Globus pallidus (tissue), 1 donor: ENCODE measurements at regions not wholly inside any gene's neighbourhood (a gene's known extent, or its start where the extent isn't known, plus 50 kb on each side); places are given as distances from the start of the nearest gene placed in this dataset.
A peak's percentile ranks its signal among the peaks of the same experiment; 100 is the strongest.

Source experiments
- DNase-seq: peaks from one replicate; pipeline ENCODE4 v3.0.0-alpha.2; 2015; ENCODE audit warnings: low spot score

GRCh38 chr2:15795426-15795825 is 144.9 kb upstream of the MYCN start:
- no peak for DNase-seq

- no peak for DNase-seq
Observed at GRCh38 chr2:15796167-15796942, 144.0 kb upstream of the MYCN start.

DNA sequence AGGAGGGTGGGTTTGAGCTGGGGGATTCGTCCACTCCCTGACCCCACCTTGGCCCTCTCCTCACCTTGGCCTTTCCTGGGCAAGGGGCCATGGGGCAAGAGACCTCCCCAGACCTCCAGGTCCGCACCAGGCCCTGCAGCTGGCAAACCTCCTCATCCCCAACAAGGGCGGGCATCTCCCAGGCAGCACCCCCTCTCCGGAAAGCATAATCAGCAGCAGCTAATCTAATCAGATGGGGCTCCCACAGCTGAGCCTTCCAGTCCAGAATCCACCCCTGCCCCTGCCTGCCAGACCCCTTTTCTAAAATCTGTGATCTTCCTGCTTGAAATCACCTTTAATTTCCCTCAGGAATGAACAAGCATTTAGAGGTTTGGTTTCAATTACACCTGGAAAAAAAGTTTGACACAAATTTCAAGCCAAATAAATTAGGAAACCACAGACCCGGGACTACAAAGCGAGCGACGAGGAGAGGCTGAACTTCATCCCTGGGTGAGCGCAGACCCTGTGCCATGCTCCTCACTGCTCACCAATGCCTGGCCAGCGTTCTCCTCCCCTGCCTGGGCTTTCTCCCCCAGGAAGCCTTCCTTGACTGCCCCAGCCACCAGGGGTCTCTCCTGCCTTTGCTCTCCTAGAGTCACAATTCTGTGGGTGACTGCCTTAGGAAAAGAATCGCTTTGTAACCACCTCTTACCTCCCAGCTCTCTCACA is 143.0 kb upstream of the MYCN start:
- no peak for DNase-seq

- no peak for DNase-seq
Observed at GRCh38 chr2:15797939-15798281, 142.4 kb upstream of the MYCN start.

DNA sequence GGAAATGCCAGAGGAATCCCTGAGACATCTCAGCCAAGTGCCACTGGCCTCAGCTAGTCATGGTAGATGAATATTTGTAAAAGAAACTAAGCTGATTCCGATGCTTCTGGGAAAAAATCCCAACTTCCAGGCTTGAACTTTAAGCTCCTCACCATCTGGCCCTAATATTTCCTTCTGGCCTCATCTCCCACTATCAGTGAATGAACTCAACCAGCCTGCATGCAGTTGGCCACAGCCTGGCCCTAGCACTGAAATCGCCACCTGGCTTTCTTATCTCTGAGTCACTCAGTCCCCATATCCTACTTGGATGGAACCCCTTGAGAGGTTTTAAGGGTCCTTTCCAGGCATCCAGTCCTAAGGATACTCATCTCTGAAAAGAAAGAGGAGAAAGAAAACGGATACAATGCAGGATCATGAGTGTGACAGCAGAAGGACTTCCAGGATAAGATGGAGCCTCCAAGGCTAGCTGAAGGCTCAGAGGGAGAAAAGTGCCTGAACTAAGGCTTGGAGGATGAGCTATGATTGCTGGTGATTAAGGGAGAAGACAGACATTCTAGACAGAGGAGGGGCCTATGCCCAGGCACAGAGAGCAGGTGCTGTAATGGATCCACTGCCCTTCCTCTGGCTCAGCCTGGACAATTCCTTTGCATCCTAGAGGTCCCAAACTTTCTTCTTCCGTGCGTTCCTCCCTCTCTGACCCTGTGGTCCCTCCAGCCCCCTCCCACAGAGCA is 141.5 kb upstream of the MYCN start:
- DNase-seq: no peak

GRCh38 chr2:15799432-15799827 is 140.9 kb upstream of the MYCN start:
- DNase-seq: no peak

DNA sequence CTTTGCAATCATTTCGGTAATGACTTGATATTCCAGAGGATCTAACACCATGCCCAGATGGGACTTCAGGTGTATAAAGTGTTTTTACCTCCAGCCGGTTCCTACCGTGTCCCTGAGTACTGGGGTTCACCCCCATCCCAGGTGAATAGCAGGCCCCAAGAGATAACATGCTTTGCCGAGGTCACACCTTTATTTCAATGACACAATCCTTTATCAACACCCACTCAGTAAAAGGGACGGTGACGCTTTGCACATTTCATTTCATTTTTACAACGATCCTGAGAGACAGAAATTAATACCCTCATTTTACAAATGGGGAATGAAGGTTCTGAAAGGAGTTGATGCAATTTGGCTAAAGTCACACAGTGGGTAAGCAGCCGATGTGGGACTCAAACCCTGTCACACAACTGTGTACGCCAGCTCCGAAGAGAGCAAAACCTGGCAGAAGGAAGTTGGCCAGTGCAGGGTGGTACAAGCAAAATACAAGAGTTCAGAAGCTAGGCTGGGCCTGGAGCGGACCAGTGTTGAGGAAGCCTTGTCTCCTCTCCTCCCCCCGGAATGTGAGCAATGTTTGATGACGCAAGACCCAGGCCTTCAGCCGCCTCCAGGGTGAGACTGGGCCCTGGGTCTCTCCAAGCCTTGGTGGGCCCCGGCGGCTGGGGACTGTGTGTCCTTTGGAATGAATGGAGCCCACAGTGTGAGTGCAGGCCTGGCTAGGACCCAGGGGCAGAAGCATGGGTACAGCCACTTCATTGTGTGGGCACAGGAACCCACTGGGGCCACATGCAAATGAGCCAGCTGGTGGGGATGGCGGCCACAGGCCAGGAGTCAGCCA is 139.6 kb upstream of the MYCN start:
- DNase-seq: peak; percentile 95

- no peak for DNase-seq
Observed at GRCh38 chr2:15801439-15801838, 138.9 kb upstream of the MYCN start.

DNA sequence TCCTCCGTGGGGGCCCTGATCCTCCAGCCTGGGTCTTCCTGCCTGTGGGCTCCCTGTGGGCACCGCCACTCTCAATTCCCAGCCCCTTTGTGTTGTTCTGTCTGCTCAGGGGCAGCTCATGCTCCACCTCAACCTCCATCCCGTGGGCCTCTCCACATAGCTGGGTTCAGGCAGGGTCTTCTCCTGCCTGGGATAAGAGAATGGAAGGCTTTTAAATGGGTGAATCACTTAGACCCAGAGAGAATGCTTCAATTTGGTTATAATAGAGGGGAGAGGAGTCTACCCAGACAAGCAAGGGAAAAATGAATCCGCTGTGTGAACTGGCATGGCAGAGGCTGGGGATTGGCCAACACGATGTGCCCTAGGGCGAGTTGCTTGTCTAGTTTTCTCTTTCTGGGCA is 138.4 kb upstream of the MYCN start:
- no peak for DNase-seq

DNA sequence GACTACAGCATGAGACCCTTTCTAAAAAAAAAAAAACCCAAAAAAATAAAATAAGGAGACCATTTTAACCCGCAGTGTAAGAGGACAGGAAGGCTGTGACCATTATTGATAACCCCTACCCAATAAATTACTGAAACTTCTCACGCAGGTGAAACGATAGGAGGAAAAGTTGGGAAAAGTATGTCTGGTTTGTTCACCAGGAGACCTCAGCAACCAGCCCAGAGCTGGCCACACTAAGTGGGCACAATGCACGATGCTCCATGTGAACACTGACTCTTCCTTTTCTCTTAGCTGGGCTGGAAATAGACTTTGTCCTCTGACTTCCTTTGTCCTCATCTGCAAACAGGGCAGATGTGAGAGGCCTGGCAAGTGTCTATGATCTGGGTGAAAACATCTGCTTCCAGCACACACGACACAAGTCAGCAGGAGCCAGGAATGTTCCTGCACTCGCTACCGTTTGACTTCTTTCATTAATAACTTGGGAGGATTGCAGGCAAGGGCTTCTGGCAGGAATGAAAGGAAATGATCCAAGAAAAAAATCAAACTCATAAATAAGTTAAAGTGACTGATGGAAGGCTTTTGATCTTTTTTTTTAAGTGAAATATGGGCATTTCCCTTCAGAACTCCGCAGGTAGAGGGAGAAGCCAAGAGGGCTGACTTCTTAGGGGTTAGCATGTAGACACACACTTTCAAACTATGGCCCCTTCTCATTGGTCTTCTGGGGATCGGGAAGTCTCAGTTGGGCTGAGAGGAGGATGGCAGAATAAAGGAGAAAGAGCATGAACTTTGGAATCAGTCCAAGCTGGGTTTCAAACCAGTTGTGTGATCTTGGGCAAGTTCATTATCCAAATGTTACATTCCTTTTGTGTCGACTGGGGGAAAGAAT is 137.4 kb upstream of the MYCN start:
- DNase-seq: no peak

GRCh38 chr2:15803543-15804245 is 136.7 kb upstream of the MYCN start:
- DNase-seq: no peak

DNA sequence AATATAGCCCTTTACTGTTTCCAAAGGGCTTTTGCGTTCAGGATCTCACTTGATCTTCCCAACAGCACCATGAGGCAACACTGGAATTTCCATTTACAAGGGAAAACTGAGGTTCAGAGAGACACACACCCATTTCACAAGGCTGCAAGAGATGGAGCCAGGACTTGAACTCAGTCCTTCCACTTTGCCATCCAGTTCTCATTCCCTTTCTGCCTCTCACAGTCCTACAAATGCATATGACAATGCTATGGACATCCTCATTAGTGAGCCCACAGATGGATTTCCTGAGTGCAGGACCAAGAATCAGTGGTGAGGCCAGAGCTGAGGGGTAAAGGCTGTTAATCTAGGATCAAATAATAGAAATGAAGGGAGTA is 136.1 kb upstream of the MYCN start:
- DNase-seq: no peak

GRCh38 chr2:15804691-15805090 is 135.7 kb upstream of the MYCN start:
- no peak for DNase-seq

DNA sequence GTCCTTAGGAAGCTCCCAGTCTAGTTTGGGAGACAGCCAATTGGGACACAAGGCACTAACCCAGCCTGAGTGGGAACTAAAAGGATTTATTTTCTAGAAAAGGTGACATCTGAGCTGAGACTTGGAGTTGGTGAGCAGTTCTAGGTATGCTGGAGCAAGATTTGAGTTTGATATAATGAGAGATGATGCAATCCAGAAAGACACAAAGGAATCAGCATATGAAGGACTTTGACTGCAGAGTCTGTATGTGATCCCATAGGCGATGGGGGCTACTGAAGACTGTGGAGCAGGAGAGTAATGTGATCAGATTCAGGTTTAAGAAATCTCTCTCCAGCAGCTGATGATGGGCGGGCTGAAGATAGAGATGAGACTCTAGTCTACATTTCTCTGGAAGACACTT is 135.1 kb upstream of the MYCN start:
- DNase-seq: no peak

DNA sequence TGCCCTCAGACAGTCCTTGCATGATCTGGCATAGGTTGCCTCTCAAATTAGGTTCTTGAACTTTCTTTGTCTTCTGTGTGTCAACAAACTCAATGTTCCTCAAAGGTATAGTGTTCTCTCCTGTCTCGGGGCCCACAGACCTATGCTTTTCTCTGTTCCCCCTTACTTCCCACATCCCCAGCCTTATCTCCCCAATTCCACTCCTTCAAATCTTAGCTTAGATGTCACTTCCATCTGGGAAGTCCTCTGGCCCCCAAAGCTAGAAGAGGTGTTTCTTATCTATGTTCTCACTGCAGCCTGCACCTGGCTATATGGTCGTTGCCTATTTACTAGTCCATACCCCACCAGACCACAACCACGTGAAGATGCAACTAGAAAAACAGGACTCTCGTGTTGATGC is 134.6 kb upstream of the MYCN start:
- DNase-seq: no peak

DNA sequence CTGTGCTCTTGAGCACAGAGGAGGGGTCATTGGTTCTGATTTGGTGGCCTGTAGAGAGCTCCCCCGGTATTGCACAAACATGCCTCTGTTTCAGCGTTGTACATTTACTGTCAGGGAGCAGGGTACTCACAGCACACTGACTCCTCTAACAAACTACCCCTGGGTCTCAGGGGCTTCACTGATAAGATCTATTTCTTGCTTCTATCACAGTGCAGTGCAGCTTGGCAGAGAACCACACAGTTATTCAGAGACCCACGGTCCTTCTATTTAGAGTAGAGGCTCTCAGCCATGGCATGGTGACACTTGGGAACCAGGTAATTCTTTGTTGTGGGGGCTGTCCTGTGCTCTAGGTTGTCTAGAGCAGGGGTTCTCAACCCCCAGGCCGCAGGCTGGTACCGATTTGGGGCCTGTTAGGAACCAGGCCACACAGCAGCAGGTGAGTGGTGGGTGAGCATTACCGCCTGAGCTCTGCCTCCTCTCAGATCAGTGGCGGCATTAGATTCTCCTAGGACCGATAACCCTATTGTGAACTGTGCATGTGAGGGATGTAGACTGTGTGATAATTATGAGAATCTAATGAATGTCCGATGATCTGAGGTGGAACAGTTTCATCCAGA is 133.4 kb upstream of the MYCN start:
- DNase-seq: no peak

GRCh38 chr2:15807418-15808203 is 132.7 kb upstream of the MYCN start:
- no peak for DNase-seq

DNA sequence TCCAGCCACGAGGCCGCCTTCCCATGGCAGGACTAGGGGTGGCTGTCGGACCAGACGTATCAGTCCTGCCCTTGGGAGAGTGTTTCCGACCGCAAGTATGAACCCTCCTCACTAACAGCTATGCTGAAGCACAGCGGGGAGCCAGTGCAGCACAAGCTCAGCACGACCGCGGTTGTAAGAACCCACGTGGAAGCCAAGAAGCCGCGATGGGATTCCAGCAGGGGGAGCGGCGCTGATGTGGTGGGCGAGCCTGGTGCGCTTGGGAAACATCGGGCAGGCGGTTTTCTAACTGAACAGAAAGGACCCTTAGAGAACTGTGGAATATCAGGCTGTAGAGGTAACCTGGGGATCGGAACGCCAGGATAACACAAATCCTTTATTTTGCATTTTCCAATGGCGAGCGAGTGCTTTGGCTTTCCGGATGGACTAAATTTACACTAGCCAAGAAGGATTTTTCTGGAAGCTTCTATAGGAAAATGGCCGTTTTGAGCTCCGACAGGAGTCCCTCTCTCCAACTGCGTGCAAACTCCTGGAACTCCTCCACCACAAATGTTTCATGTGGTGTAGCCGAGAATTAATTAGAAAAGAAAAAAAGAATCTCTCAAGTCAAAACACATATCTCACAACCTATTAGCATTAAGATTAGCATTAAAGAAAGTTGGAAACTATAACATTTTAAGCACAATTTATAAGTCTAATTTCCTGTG is 132.0 kb upstream of the MYCN start:
- no peak for DNase-seq

GRCh38 chr2:15808944-15809343 is 131.4 kb upstream of the MYCN start:
- DNase-seq: no peak
